C4-2B (cell line): ENCODE measurements at regions not wholly inside any gene's neighbourhood (a gene's known extent, or its start where the extent isn't known, plus 50 kb on each side); places are given as distances from the start of the nearest gene placed in this dataset.

Source experiments
- ZFX ChIP-seq: fragments of 450-650 bp; IDR thresholded peaks from 2 replicates; pipeline ENCODE4 v1.6.1; 2017
- TF ChIP-seq, protein P1 (sequence below): fragments of 450-650 bp; conservative IDR thresholded peaks from 2 replicates; pipeline ENCODE4 v1.5.1; 2017; ENCODE audit warnings: mild to moderate bottlenecking

DNA sequence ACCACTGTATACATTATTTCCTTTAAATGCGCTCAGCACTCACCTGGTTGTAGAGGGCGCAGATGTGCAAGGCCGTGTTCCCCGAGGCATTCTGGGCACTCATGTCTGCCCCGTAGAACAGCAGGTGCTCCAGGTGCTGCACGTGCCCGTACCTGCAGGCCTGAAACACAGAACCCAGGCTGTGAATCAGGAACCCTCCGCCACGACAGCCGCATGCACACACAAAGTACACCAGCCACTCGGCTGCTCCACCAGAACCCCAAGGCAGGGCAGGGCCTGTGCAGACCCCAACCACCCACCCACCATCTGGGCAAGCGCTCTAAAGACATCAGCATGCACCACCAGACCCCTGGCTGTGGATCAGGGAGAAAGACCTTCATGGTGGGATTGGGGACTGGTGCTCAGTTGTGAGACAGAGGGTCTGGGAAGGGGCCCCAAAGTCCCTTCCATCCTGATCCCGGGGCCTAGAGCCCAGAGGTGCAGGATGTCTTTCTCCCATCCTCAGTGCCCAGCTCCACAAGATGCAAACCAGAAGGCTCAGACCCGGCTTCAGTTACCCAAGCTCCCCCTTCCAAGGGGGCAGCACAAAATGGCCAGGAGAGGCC, 177.2 kb downstream of the SHANK2 start:
- TF ChIP-seq, protein P1, sequence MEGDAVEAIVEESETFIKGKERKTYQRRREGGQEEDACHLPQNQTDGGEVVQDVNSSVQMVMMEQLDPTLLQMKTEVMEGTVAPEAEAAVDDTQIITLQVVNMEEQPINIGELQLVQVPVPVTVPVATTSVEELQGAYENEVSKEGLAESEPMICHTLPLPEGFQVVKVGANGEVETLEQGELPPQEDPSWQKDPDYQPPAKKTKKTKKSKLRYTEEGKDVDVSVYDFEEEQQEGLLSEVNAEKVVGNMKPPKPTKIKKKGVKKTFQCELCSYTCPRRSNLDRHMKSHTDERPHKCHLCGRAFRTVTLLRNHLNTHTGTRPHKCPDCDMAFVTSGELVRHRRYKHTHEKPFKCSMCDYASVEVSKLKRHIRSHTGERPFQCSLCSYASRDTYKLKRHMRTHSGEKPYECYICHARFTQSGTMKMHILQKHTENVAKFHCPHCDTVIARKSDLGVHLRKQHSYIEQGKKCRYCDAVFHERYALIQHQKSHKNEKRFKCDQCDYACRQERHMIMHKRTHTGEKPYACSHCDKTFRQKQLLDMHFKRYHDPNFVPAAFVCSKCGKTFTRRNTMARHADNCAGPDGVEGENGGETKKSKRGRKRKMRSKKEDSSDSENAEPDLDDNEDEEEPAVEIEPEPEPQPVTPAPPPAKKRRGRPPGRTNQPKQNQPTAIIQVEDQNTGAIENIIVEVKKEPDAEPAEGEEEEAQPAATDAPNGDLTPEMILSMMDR: no peak
- no peak for TF ChIP-seq ZFX
